ENCODE measurements at regions not wholly inside any gene's neighbourhood (a gene's known extent, or its start where the extent isn't known, plus 50 kb on each side); places are given as distances from the start of the nearest gene placed in this dataset.

DNA sequence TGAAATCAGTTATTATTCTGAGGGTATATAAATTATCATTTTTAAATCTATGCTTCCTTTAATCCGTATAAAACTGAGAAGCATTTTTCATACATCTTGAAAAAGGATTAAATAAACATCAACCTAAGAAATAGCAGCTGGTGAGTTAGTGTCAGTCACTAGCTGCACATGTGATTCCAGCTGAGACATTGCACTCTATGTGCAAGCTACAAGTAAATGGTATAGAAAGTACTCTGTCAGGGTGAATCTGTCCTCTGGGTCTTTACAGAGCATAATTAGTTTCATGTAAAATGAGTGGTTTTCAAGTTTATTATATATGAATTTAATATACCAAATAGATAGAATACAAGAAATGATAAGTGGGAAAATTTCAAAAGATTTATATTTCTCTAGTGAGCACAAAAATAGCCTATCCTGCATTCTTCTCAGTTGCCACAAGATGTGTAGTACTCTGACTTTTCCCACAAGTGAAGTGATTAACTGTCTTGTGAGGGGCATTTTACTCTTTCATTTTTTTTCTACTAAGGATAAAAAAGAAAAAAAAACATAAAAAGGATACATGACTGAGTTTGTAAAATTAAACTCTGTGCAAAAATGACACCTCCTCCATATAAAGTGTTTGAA lies 1372.1 kb downstream of the PCDH9 start:
- H3K27ac Mint-ChIP-seq, result no peak overlapping the region
- ChIA-PET CTCF (no interaction called here), POLR2A (no interaction called here)
- 0 out of 2 replicates have a peak, but pooled peaks cover 6% of the 10 kb centered on the region for H3K4me1 Mint-ChIP-seq
- no peak overlapping the region for H3K4me3 Mint-ChIP-seq
- H3K9me3 Mint-ChIP-seq, result no peaks in the 10 kb centered on the region
- DNase-seq (ENCODE audit: low spot score) (no peak), ATAC-seq (no peak)
- TF ChIP-seq ESRRA (CRISPR knock-in tag; IDR thresholded peaks at IDR 0.05; ENCODE audit: borderline replicate concordance), result no peak
- TF ChIP-seq ZNF416 (CRISPR knock-in tag; IDR thresholded peaks at IDR 0.05), result no peak
- H3K36me3 Mint-ChIP-seq, result no peaks in the 10 kb centered on the region
- H3K27me3 Mint-ChIP-seq (ENCODE audit: low read depth), result no peaks in the 10 kb centered on the region

GRCh38 chr13:65856431-65856830 lies 1373.7 kb downstream of the PCDH9 start:
- Mint-ChIP-seq H3K36me3 (no peaks in the 10 kb centered on the region), H3K27ac (no peak overlapping the region), H3K9me3 (no peaks in the 10 kb centered on the region), H3K4me3 (no peak overlapping the region), H3K4me1 (0 out of 2 replicates have a peak, but pooled peaks cover 6% of the 10 kb centered on the region), H3K27me3 (ENCODE audit: low read depth) (no peaks in the 10 kb centered on the region)
- ATAC-seq, result no peak
- POLR2A ChIA-PET, result no interaction called here
- DNase-seq (ENCODE audit: low spot score), result no peak
- TF ChIP-seq MYBL2 (CRISPR knock-in tag; IDR thresholded peaks at IDR 0.05) (no peak), TEAD1 (CRISPR knock-in tag; IDR thresholded peaks at IDR 0.05) (no peak), MLX (CRISPR knock-in tag; IDR thresholded peaks at IDR 0.05) (no peak), E2F5 (CRISPR knock-in tag; IDR thresholded peaks at IDR 0.05) (no peak), FOXP1 (CRISPR knock-in tag; IDR thresholded peaks at IDR 0.05; ENCODE audit: borderline replicate concordance) (no peak), NFYB (CRISPR knock-in tag; conservative IDR thresholded peaks at IDR 0.05; ENCODE audit: low read depth) (no peak), GRHL2 (CRISPR knock-in tag; IDR thresholded peaks at IDR 0.05; ENCODE audit: insufficient replicate concordance, severe bottlenecking) (no peak), USF2 (CRISPR knock-in tag; IDR thresholded peaks at IDR 0.05) (no peak), NFE2L1 (CRISPR knock-in tag; IDR thresholded peaks at IDR 0.05) (no peak), PRDM15 (CRISPR knock-in tag; IDR thresholded peaks at IDR 0.05) (no peak), ATF1 (CRISPR knock-in tag; IDR thresholded peaks at IDR 0.05) (no peak), FOXK1 (CRISPR knock-in tag; IDR thresholded peaks at IDR 0.05) (no peak), ATF6 (CRISPR knock-in tag; IDR thresholded peaks at IDR 0.05) (no peak), STAT6 (CRISPR knock-in tag; conservative IDR thresholded peaks at IDR 0.05; ENCODE audit: low read depth) (no peak), NFATC4 (CRISPR knock-in tag; IDR thresholded peaks at IDR 0.05) (no peak)
- CTCF ChIA-PET, result no interaction called here
